Astrocyte of the spinal cord (primary cell): ENCODE measurements at regions not wholly inside any gene's neighbourhood (a gene's known extent, or its start where the extent isn't known, plus 50 kb on each side); places are given as distances from the start of the nearest gene placed in this dataset.
A peak's percentile ranks its signal among the peaks of the same experiment; 100 is the strongest.
"Not testable (repeated sequence)": the region's sequence is repeated elsewhere in the genome, so short reads cannot be mapped to it uniquely, and the experiment has no call there.

Experiments
- DNase-seq: peaks from one replicate; pipeline ENCODE4 v3.0.0; 2011; ENCODE audit warnings: low read depth, low spot score
- H3K4me3 ChIP-seq: 2 replicates; pipeline ENCODE4 v1.5.1; 2011; ENCODE audit warnings: low read depth, mild to moderate bottlenecking, low read length, moderate library complexity
- in situ Hi-C: cut with HindIII; loops from 2 replicates; pipeline ENCODE4 v1.10.0; 2017; ENCODE audit warnings: low sequenced_read_pairs
- TF ChIP-seq, protein P1 (sequence below): IDR thresholded peaks from 2 replicates; pipeline ENCODE4 v1.5.1; 2012; ENCODE audit warnings: low read depth, mild to moderate bottlenecking, low read length, inconsistent platforms

DNA sequence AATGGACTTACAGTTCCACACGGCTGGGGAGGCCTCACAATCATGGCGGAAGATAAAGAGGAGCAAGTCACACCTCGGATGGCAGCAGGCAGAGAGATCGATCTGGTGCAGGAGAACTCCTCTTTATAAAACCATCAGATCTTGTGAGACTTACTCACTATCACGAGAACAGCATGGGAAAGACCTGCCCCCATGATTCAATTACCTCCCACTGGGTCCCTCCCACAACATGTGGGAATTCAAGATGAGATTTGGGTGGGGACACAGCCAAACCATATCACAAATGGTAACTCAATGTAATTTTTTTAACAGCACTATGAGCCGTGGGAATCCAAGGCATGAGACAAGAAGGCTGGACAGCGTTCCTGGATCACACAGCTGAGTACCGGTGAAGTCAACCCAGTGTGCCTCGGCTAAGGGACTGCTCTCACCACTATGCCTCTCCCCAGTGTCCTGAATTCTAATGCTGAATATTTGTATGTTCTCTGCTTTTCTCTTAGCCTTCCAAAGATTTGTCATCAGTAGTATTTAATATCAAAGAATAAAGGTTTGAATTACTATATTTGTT lies 84.3 kb downstream of the IRS2 start:
- in situ Hi-C loops, DNase-seq, H3K4me3 ChIP-seq: not testable (repeated sequence)

DNA sequence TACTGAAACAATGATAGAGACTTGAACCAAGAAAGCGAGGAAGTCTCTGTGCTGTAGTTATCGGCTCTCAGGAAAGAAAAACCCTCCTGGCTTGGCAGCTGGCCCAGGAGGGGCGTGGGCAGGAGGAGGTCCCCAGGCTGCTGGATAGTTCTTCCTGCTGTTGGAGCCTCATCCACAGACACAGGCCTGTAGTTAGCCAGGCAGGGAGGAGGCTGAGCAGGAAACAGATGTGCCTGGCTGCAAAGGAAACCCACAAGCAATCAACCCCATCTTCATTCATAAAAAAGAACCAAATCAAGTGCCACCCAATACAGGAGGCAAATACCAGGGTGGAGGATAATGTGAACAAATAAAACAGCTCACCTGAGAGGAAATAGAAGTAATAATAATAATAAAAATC lies 86.2 kb downstream of the IRS2 start:
- TF ChIP-seq, protein P1, sequence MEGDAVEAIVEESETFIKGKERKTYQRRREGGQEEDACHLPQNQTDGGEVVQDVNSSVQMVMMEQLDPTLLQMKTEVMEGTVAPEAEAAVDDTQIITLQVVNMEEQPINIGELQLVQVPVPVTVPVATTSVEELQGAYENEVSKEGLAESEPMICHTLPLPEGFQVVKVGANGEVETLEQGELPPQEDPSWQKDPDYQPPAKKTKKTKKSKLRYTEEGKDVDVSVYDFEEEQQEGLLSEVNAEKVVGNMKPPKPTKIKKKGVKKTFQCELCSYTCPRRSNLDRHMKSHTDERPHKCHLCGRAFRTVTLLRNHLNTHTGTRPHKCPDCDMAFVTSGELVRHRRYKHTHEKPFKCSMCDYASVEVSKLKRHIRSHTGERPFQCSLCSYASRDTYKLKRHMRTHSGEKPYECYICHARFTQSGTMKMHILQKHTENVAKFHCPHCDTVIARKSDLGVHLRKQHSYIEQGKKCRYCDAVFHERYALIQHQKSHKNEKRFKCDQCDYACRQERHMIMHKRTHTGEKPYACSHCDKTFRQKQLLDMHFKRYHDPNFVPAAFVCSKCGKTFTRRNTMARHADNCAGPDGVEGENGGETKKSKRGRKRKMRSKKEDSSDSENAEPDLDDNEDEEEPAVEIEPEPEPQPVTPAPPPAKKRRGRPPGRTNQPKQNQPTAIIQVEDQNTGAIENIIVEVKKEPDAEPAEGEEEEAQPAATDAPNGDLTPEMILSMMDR: no peak
- in situ Hi-C loops: no loop called here
- no peak overlapping the region for H3K4me3 ChIP-seq
- DNase-seq: peak; percentile 88

DNA sequence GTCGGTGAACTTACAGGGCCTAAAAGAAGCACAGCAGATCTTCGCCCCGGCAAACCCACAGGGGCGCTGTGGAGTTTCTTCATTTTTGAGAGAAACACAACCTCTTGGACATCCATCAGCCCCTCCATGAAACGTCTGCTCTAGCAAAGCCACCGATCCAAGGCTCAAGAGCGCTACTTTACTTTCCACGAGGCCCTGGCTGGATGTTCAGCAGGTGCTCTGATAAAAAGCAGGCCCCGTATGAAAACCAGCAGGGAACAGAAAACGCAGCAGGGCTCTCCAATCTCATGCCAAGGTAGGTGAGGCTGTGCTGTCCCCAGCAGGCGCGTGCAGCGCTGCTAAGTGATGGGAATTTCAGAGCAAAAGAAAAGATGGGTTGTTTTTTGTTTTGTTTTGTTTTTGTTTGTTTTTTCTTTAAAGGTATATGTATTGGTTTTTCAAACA lies 86.7 kb downstream of the IRS2 start:
- DNase-seq: peak; percentile 2
- H3K4me3 ChIP-seq: no peak overlapping the region
- in situ Hi-C loops: no loop called here
- TF ChIP-seq, protein P1: no peak

DNA sequence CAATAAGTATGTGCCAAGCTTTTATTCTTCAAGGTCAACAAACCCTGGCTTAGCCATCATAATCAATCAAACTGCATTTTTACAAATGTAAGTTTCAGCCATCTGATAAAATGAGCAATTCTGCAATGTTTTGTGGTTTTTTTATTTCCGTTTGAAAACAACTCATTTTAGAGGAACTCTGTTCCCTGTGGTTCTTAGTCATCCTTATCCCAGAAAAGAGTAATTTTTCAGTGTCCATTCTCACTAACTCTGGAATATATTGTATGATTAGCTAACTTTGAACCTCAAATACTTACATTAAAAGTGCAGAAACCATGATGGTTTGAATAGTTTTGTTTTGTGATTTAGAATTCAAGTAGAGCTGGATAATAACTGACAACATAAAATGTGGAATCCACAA lies 87.6 kb downstream of the IRS2 start:
- DNase-seq: peak; percentile 88
- in situ Hi-C loops: no loop called here
- TF ChIP-seq, protein P1: no peak
- no peak overlapping the region for H3K4me3 ChIP-seq

DNA sequence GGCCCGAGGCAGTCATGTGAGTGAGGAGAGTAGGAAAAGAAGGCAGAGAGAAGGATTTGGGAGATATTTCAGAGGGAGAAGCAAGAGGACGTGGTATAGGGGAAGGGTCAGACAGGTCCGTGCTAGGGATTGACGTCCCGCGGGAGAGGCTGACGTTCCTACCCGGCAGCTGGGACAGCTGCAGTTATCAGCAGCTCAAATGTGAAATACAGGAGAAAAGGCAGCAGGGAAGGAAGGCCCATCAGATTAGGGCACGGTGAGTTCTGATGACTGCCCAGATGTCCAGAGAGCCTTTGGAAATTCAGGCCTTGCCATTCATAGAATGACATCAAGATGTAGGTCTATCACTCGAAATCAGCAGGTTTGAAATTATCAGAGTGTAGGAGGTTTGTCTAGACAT lies 88.4 kb downstream of the IRS2 start:
- no peak overlapping the region for H3K4me3 ChIP-seq
- in situ Hi-C loops: no loop called here
- DNase-seq: no peak
- TF ChIP-seq, protein P1: no peak

DNA sequence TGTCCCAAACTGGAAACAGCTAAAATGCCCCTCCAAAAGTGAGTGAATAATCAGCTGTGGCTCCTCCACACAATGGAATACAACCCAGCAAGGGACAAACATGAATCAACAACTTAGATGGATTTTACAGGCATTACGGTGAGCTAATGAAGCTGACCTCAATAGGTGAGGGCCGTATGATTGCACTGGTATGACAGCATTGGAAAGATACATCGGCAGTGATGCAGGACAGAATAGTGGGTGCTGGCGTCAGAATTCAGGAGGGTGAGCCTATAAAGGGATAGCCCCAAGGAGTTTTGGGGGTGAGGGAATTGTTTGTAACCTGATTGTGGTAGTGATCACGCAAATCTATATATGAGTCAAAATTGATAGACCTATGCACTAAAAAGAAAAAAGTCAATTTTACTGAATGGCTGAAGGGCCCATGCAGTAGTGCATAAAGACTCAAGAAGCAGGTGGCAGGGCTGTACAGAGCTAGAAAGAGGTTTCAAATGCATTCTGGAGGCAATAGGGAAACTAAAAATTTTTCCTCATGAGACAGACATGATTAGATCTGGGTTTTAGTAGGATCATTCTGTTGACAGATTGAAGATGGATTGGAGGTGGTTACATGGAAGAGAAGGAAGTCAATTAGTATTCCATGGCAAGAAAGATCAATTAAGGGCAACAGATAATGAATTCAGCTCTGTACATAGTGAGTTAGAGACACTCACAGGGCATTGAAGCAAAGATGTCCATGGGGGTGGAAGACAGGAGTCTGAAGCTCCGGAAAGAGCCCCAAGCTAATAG lies 90.8 kb downstream of the IRS2 start:
- DNase-seq: no peak
- in situ Hi-C loops: no loop called here
- TF ChIP-seq, protein P1: no peak
- no peak overlapping the region for H3K4me3 ChIP-seq

DNA sequence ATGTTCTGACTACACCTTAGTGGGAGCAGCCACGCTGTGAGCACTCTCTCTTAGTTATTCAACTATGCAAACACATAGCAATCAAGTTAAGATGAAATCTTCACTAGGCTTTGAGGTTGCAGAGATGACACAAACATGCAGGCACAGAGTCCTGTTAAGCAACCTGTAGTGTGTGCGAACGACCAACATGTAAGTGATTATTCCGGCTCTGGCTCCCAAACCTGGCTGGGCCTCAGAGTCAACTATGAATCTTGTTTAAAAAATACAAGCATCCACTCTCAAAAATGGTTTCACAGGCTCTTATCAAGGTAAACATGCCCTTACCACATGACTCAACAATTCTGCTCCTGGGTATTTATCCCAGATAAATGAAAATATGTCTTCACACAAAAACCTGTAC lies 91.4 kb downstream of the IRS2 start:
- in situ Hi-C loops: no loop called here
- TF ChIP-seq, protein P1: no peak
- H3K4me3 ChIP-seq: no peak overlapping the region
- no peak for DNase-seq
